Uterus (tissue), 3 donors: ENCODE measurements at regions not wholly inside any gene's neighbourhood (a gene's known extent, or its start where the extent isn't known, plus 50 kb on each side); places are given as distances from the start of the nearest gene placed in this dataset.
A peak's percentile ranks its signal among the peaks of the same experiment; 100 is the strongest.

ENCODE experiments used
- DNase-seq, 2 donors: peaks; one replicate each; pipeline ENCODE4 v3.0.0-alpha.2; 2019 to 2020
- H3K27ac ChIP-seq, 2 donors: fragments of 200-600 bp; sonication (generic); 1 replicate in 1 of 2; 2 replicates in 1 of 2; pipeline ENCODE4 v1.5.1; 2016 to 2018
- H3K27me3 ChIP-seq, 2 donors: fragments of 200-600 bp; sonication (generic); one replicate each; pipeline ENCODE4 v1.5.1; 2018 to 2019; ENCODE audit warnings: control low read depth in 1 of 2
- H3K36me3 ChIP-seq, 2 donors: fragments of 200-600 bp; sonication (generic); one replicate each; pipeline ENCODE4 v1.5.1; 2019; ENCODE audit warnings: control low read depth in 1 of 2
- H3K4me1 ChIP-seq, 2 donors: fragments of 200-600 bp; sonication (generic); one replicate each; pipeline ENCODE4 v1.5.1; 2018 to 2019; ENCODE audit warnings: control low read depth in 1 of 2
- H3K4me3 ChIP-seq, 2 donors: fragments of 200-600 bp; sonication (generic); 1 replicate in 1 of 2; 2 replicates in 1 of 2; pipeline ENCODE4 v1.5.1; 2018 to 2019; ENCODE audit warnings: mild to moderate bottlenecking in 1 of 2
- H3K9me3 ChIP-seq, 2 donors: fragments of 200-600 bp; sonication (generic); one replicate each; pipeline ENCODE4 v1.5.1; 2019; ENCODE audit warnings: control low read depth in 1 of 2
- CTCF ChIP-seq, 4 experiments: fragments of 200-600 bp in 2 of 4; fragments of 450-650 bp in 2 of 4; sonication (generic) in 2 of 4; IDR thresholded peaks; one replicate each; pipeline ENCODE4 v1.5.1; 2016 to 2019; ENCODE audit warnings: antibody characterized with exemption in 4 of 4, mild to moderate bottlenecking in 2 of 4, moderate library complexity in 1 of 4
- POLR2A ChIP-seq, 2 donors: fragments of 450-650 bp; IDR thresholded peaks; one replicate each; pipeline ENCODE4 v1.6.1; 2016; ENCODE audit warnings: antibody characterized with exemption in 2 of 2, mild to moderate bottlenecking in 1 of 2, moderate library complexity in 1 of 2
- intact Hi-C: fragments of 100-400 bp; cut with DNase I; formaldehyde crosslinking; loops from one replicate; pipeline ENCODE4 v1.15.1; 2023; ENCODE audit warnings: low total_unique reads
- donor health status: DM: yes; HTN: yes; CAD: no.

- no peaks in the 10 kb centered on the region for H3K4me1 ChIP-seq
- TF ChIP-seq CTCF (IDR thresholded peaks at IDR 0.05) (no peak), POLR2A (IDR thresholded peaks at IDR 0.05) (no peak)
- intact Hi-C loops, result no loop called here
These were observed 67.3 kb upstream of the MFGE8 start for GRCh38 chr15:88980498-88980897.

DNA sequence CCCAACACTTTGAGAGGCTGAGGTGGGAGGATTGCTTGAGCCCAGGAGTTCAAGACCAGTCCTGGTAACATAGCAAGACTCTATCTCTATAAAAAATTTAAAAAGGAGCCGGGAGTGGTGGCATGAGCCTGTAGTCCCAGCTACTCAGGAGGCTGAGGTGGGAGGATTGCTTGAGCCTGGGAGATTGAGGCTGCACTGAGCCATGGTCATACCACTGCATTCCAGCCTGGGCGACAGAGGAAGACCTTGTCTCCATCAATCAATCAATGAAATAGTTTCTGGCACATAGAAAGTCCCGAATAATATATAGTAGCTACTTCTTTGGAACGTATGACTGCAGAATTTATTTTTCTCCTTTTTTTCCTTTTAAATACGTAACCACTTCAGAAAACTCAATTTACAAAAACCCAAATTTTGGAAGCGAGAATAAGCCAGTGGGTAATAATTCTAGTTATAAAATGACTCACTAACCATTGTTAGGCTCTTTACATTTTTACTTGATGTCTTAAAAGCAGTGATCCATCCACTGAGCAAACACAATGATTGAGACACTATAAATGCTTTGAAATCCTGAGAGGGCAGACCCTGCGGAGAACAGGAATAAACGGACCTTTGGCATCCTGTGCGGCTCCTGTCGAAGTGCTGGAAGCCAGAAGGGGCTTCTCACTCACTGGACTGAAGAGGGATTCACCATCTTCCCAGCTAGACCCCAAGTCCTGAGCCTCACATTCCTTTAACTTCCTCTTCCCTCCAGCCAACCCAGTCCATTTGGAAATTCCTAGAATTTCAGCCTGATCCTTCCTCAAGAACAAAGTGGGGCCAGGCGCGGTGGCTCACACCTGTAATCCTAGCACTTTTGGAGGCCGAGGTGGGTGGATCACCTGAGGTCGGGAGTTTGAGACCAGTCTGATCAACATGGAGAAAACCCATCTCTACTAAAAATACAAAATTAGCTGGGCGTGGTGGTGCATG, 68.4 kb upstream of the MFGE8 start:
- Histone ChIP-seq H3K9me3 (no peaks in the 10 kb centered on the region), H3K27ac (peak overlapping the region in 1 of 2 donors; percentile 62), H3K4me1 (no peaks in the 10 kb centered on the region), H3K27me3 (no peaks in the 10 kb centered on the region), H3K36me3 (no peaks in the 10 kb centered on the region), H3K4me3 (no peak overlapping the region)
- no peak for DNase-seq
- intact Hi-C loops, result no loop called here
- TF ChIP-seq POLR2A (IDR thresholded peaks at IDR 0.05) (no peak), CTCF (IDR thresholded peaks at IDR 0.05) (no peak)

More at GRCh38 chr15:88980498-88980897, 67.3 kb upstream of the MFGE8 start:
- H3K4me3 ChIP-seq, result no peak overlapping the region
- DNase-seq, result no peak
- H3K27me3 ChIP-seq, result no peaks in the 10 kb centered on the region
- no peak overlapping the region for H3K27ac ChIP-seq
- H3K9me3 ChIP-seq, result no peaks in the 10 kb centered on the region
- H3K36me3 ChIP-seq, result no peaks in the 10 kb centered on the region

DNA sequence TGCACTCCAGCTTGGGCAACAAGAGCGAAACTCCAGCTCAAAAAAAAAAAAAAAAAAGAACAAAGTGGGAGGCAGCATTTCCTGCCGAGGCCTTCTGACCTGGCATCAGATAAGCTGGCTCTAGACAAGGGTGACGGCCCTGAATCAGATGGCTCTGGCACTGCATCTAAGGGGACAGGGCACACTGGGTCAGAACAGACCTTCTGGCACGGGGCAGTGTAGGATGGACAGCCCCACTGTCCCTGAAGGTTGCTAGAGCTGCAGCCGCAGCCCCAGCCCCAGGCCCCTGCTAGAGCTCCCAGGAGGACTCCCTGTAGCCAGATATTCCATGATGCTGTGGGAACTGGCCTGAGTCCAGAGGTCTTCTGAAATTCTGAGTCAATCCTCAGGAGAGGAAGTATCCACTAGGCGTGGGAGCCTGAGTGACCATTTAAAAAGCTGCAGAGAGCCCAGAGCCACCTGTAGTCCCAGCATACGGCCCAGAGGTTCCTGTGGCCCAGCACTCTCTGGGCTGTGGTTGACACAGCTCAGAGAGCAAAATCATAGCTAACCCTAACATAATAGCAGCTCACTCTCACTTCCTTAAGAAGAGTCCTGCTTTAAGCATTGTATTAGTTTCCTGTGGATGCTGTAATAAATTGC, 69.2 kb upstream of the MFGE8 start:
- Histone ChIP-seq H3K36me3 (no peaks in the 10 kb centered on the region), H3K27ac (peak overlapping the region; percentile 55 to 62), H3K27me3 (no peaks in the 10 kb centered on the region), H3K4me3 (no peak overlapping the region), H3K4me1 (no peaks in the 10 kb centered on the region), H3K9me3 (no peaks in the 10 kb centered on the region)
- intact Hi-C loops, result no loop called here
- no peak for TF ChIP-seq POLR2A (IDR thresholded peaks at IDR 0.05)
- no peak for TF ChIP-seq CTCF (IDR thresholded peaks at IDR 0.05)
- DNase-seq, result peak; percentile 62 to 85

- Histone ChIP-seq H3K27ac (peak overlapping the region; percentile 25 to 62), H3K27me3 (no peaks in the 10 kb centered on the region), H3K4me1 (no peaks in the 10 kb centered on the region), H3K9me3 (no peaks in the 10 kb centered on the region), H3K4me3 (no peak overlapping the region), H3K36me3 (no peaks in the 10 kb centered on the region)
- no peak for DNase-seq
- intact Hi-C loops, result no loop called here
- no peak for TF ChIP-seq CTCF (IDR thresholded peaks at IDR 0.05)
- TF ChIP-seq POLR2A (IDR thresholded peaks at IDR 0.05), result no peak
These were observed 69.8 kb upstream of the MFGE8 start for GRCh38 chr15:88982946-88983342.

GRCh38 chr15:88983861-88984429, 70.8 kb upstream of the MFGE8 start:
- Histone ChIP-seq H3K27ac (no peak overlapping the region), H3K4me1 (no peaks in the 10 kb centered on the region), H3K4me3 (no peak overlapping the region), H3K9me3 (no peaks in the 10 kb centered on the region), H3K36me3 (no peaks in the 10 kb centered on the region), H3K27me3 (no peaks in the 10 kb centered on the region)
- DNase-seq, result no peak
- TF ChIP-seq POLR2A (IDR thresholded peaks at IDR 0.05) (no peak), CTCF (IDR thresholded peaks at IDR 0.05) (no peak)
- intact Hi-C loops, result no loop called here
